ENCODE measurements at regions not wholly inside any gene's neighbourhood (a gene's known extent, or its start where the extent isn't known, plus 50 kb on each side); places are given as distances from the start of the nearest gene placed in this dataset.

DNA sequence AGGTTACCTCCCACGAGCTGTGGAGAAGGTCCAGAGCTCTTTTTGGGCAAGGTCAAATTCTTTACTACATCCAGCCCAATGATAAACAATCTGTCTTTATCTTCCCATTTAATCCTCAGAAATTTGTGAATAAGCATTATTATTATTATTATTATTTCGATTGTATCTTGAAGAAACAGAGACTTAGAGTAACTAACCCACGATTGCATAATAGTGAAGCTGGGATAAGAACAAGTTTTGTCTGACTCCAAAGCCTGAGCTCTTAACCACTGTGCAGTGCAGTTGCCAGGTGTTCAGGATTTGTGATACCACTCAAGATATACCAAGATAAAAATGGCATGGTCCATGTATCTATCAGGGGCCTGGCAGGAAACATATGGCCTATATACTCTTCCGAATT is 166.5 kb upstream of the LDB2 start:
- Histone ChIP-seq H3K4me3 (no peak overlapping the region), H3K27me3 (ENCODE audit: control insufficient read depth in 3 of 3, insufficient read depth in 3 of 3, low read length in 2 of 3) (peaks cover 0 to 35% (median 30%) of the 10 kb centered on the region in 3 donors), H3K36me3 (ENCODE audit: control insufficient read depth in 4 of 4, insufficient read depth in 4 of 4, low read length in 4 of 4) (no peaks in the 10 kb centered on the region), H3K9me3 (ENCODE audit: control insufficient read depth in 4 of 4, insufficient read depth in 3 of 4, low read length in 3 of 4) (peaks cover 0 to 3% (median 0%) of the 10 kb centered on the region in 4 donors), H3K9ac (ENCODE audit: insufficient read depth in 1 of 2, low read length in 2 of 2) (no peak overlapping the region), H3K27ac (ENCODE audit: low read depth in 1 of 2, low read length in 1 of 2) (no peak overlapping the region), H3K4me1 (ENCODE audit: control insufficient read depth in 5 of 5, insufficient read depth in 5 of 5, low read length in 5 of 5) (peaks cover 0 to 15% (median 4%) of the 10 kb centered on the region in 5 donors)
- no peak for ATAC-seq (ENCODE audit: insufficient read depth, low FRiP score)
- 90 to 91% methylated on average over 4 of the region's 4 CpGs for WGBS, 2 donors
- TF ChIP-seq, protein P1, sequence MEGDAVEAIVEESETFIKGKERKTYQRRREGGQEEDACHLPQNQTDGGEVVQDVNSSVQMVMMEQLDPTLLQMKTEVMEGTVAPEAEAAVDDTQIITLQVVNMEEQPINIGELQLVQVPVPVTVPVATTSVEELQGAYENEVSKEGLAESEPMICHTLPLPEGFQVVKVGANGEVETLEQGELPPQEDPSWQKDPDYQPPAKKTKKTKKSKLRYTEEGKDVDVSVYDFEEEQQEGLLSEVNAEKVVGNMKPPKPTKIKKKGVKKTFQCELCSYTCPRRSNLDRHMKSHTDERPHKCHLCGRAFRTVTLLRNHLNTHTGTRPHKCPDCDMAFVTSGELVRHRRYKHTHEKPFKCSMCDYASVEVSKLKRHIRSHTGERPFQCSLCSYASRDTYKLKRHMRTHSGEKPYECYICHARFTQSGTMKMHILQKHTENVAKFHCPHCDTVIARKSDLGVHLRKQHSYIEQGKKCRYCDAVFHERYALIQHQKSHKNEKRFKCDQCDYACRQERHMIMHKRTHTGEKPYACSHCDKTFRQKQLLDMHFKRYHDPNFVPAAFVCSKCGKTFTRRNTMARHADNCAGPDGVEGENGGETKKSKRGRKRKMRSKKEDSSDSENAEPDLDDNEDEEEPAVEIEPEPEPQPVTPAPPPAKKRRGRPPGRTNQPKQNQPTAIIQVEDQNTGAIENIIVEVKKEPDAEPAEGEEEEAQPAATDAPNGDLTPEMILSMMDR (IDR thresholded peaks at IDR 0.05; ENCODE audit: control extremely low read depth, extremely low read depth), result no peak
- DNase-seq, result no peak

DNA sequence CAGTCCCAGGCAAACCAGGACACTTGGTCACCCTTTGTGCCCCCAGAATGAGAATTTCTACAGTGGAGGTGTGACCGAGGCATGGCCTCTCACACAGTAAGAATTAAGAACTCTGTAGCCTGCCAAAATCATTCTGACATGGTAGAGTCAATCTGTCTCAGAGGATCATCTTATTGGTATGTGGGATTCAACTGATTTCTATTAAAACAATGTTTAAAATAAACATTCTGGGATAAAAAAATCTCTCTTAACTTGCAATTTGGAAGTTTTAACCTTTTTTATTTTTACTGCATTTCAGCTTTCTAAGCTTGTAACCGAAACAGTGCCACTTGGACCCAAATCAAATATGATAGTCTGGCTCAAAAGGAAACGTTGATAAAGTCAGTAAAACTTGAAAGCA is 165.4 kb upstream of the LDB2 start:
- DNase-seq (peak in 1 of 3 donors; percentile 17), ATAC-seq (ENCODE audit: insufficient read depth, low FRiP score) (no peak)
- no peak overlapping the region for H3K9ac ChIP-seq (ENCODE audit: insufficient read depth in 1 of 2, low read length in 2 of 2)
- no peaks in the 10 kb centered on the region for H3K36me3 ChIP-seq (ENCODE audit: control insufficient read depth in 4 of 4, insufficient read depth in 4 of 4, low read length in 4 of 4)
- H3K4me1 ChIP-seq (ENCODE audit: control insufficient read depth in 5 of 5, insufficient read depth in 5 of 5, low read length in 5 of 5), result peaks cover 0 to 22% (median 2%) of the 10 kb centered on the region in 5 donors
- H3K9me3 ChIP-seq (ENCODE audit: control insufficient read depth in 4 of 4, insufficient read depth in 3 of 4, low read length in 3 of 4), result peaks cover 0 to 3% (median 0%) of the 10 kb centered on the region in 4 donors
- H3K27ac ChIP-seq (ENCODE audit: low read depth in 1 of 2, low read length in 1 of 2), result no peak overlapping the region
- H3K27me3 ChIP-seq (ENCODE audit: control insufficient read depth in 3 of 3, insufficient read depth in 3 of 3, low read length in 2 of 3), result peaks cover 0 to 35% (median 31%) of the 10 kb centered on the region in 3 donors
- TF ChIP-seq, protein P1 (IDR thresholded peaks at IDR 0.05; ENCODE audit: control extremely low read depth, extremely low read depth), result no peak
- 67 to 89% methylated on average over 3 of the region's 3 CpGs for WGBS, 2 donors
- H3K4me3 ChIP-seq, result no peak overlapping the region

DNA sequence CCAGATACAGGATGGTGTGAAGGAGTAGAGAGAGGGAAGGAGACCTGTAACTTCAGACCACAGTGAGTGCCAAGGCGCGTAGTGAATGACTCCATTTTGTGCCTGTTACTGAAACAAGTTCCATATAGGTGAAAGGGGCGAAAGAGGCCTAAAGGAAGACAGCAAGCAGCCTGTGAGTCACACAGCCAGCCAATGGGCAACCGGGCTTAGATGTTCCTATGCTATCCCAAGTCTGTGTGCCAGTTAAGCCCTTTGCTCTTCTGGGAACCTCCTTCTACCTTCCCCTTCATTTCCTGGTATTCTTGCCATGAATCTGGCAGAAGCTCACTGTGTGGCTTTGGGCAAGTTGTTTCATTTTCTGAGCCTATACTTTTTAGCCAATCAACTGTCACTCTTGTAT is 161.8 kb upstream of the LDB2 start:
- DNase-seq (no peak), ATAC-seq (ENCODE audit: insufficient read depth, low FRiP score) (no peak)
- WGBS, 2 donors, result 93 to 96% methylated on average over 4 of the region's 4 CpGs
- H3K9me3 ChIP-seq (ENCODE audit: control insufficient read depth in 4 of 4, insufficient read depth in 3 of 4, low read length in 3 of 4), result peaks cover 0 to 3% (median 0%) of the 10 kb centered on the region in 4 donors
- no peaks in the 10 kb centered on the region for H3K36me3 ChIP-seq (ENCODE audit: control insufficient read depth in 4 of 4, insufficient read depth in 4 of 4, low read length in 4 of 4)
- no peak overlapping the region for H3K9ac ChIP-seq (ENCODE audit: insufficient read depth in 1 of 2, low read length in 2 of 2)
- H3K27ac ChIP-seq (ENCODE audit: low read depth in 1 of 2, low read length in 1 of 2), result no peak overlapping the region
- peaks cover 0 to 25% (median 22%) of the 10 kb centered on the region in 3 donors for H3K27me3 ChIP-seq (ENCODE audit: control insufficient read depth in 3 of 3, insufficient read depth in 3 of 3, low read length in 2 of 3)
- H3K4me3 ChIP-seq, result no peak overlapping the region
- peaks cover 0 to 13% (median 0%) of the 10 kb centered on the region in 5 donors for H3K4me1 ChIP-seq (ENCODE audit: control insufficient read depth in 5 of 5, insufficient read depth in 5 of 5, low read length in 5 of 5)
- TF ChIP-seq, protein P1 (IDR thresholded peaks at IDR 0.05; ENCODE audit: control extremely low read depth, extremely low read depth), result no peak
